ENCODE measurements at regions not wholly inside any gene's neighbourhood (a gene's known extent, or its start where the extent isn't known, plus 50 kb on each side); places are given as distances from the start of the nearest gene placed in this dataset.

DNA sequence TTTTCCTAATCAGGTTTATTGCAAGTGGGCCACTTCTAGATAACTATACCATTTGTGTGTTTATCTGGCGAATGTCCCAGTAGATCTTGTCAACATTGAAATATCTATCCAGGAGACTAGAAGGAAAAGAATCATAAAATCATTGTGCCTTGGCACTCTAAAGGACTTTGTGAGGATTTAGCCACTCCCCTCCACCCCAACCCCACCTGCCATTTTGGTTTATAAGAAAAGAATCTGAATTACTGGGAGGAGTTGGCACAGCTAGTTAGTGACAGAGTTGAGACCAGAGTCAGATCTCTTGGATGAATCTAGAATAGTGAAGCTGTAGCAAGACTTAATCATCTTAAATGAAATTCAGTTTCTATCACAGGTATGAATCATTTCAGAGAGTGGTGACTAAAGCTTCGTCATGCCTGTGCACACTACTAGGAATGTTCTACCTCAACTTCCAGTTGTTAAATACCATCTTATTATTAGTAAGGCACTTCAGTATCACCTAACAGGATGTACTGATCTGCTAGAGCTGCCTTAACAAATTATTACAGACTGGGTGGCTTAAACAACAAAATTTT lies 212.7 kb upstream of the SLC14A2 start:
- Mint-ChIP-seq H3K27ac (no peak overlapping the region), H3K27me3 (peaks cover 0 to 24% (median 6%) of the 10 kb centered on the region in 5 donors), H3K4me1 (no peaks in the 10 kb centered on the region), H3K36me3 (no peaks in the 10 kb centered on the region), H3K4me3 (no peak overlapping the region), H3K9me3 (peaks cover 0 to 7% (median 0%) of the 10 kb centered on the region in 9 donors)
- no peak for ATAC-seq
- POLR2A ChIA-PET: no interaction called here
- DNase-seq: no peak

GRCh38 chr18:45403341-45404049 lies 211.8 kb upstream of the SLC14A2 start:
- POLR2A ChIA-PET: no interaction called here
- DNase-seq: no peak
- ATAC-seq: no peak
- Mint-ChIP-seq H3K9me3 (peaks cover 0 to 7% (median 0%) of the 10 kb centered on the region in 9 donors), H3K4me1 (no peaks in the 10 kb centered on the region), H3K27me3 (peaks cover 0 to 20% (median 5%) of the 10 kb centered on the region in 5 donors), H3K27ac (no peak overlapping the region), H3K4me3 (no peak overlapping the region), H3K36me3 (no peaks in the 10 kb centered on the region)

DNA sequence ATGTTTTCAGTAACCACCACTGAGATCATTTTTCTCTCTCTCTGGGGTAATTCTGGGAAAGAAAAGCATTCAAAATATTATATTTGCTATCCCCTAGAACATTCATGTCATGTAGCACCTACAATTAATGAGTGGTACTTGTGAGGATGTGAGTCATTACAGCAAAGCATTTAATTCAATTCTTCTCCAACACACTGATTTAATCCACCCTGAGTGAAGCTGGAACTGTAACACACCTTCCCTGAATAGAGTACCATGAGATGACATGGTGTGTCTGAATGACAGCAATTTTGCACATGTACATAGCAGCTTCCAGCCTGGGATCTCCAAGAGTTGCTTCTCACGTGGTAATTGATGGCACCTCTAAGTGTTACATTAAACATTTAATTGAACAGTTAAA lies 207.1 kb upstream of the SLC14A2 start:
- Mint-ChIP-seq H3K27ac (no peak overlapping the region), H3K4me1 (no peaks in the 10 kb centered on the region), H3K9me3 (peaks cover 0 to 7% (median 0%) of the 10 kb centered on the region in 9 donors), H3K27me3 (peaks cover 1 to 13% (median 5%) of the 10 kb centered on the region in 5 donors), H3K36me3 (no peaks in the 10 kb centered on the region), H3K4me3 (no peak overlapping the region)
- POLR2A ChIA-PET: no interaction called here
- DNase-seq (no peak), ATAC-seq (no peak)

- Mint-ChIP-seq H3K4me1 (no peaks in the 10 kb centered on the region), H3K36me3 (no peaks in the 10 kb centered on the region), H3K9me3 (peaks cover 0 to 7% (median 0%) of the 10 kb centered on the region in 9 donors), H3K27ac (no peak overlapping the region), H3K4me3 (no peak overlapping the region), H3K27me3 (peaks cover 1 to 13% (median 2%) of the 10 kb centered on the region in 5 donors)
- ATAC-seq: no peak
- DNase-seq: no peak
- POLR2A ChIA-PET: no interaction called here
Measured at GRCh38 chr18:45409971-45410370, 205.3 kb upstream of the SLC14A2 start.

GRCh38 chr18:45412577-45412976 lies 202.7 kb upstream of the SLC14A2 start:
- Mint-ChIP-seq H3K36me3 (no peaks in the 10 kb centered on the region), H3K27ac (no peak overlapping the region), H3K4me1 (no peaks in the 10 kb centered on the region), H3K9me3 (no peaks in the 10 kb centered on the region), H3K4me3 (no peak overlapping the region), H3K27me3 (peaks cover 0 to 11% (median 2%) of the 10 kb centered on the region in 5 donors)
- no peak for DNase-seq
- POLR2A ChIA-PET: no interaction called here
- ATAC-seq: no peak

GRCh38 chr18:45413180-45413836 lies 202.0 kb upstream of the SLC14A2 start:
- ATAC-seq (no peak), DNase-seq (no peak)
- H3K27ac Mint-ChIP-seq: no peak overlapping the region
- H3K27me3 Mint-ChIP-seq: peaks cover 0 to 11% (median 2%) of the 10 kb centered on the region in 5 donors
- H3K4me1 Mint-ChIP-seq: no peaks in the 10 kb centered on the region
- POLR2A ChIA-PET: no interaction called here
- H3K9me3 Mint-ChIP-seq: no peaks in the 10 kb centered on the region
- H3K36me3 Mint-ChIP-seq: no peaks in the 10 kb centered on the region
- no peak overlapping the region for H3K4me3 Mint-ChIP-seq

DNA sequence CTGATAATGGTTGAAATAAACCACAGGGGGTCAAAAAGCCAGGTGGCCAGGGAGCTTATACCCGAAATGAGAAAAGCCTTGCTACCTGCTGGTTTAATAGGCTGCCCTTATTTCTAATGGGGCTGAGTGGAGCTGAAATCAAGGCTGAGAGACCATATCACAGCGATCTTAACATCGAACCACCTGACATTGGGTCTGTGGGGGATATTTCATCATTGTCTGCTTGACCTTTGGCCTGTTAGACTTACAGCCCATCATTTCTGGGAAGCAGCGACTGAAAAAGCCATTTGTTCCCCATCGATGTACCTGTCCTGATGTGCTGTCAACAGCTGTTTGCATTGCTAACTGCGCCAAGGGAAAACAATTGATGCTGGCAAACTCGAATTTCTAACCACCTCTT lies 199.7 kb upstream of the SLC14A2 start:
- H3K36me3 Mint-ChIP-seq: no peaks in the 10 kb centered on the region
- ATAC-seq (no peak), DNase-seq (no peak)
- peaks cover 0 to 2% (median 0%) of the 10 kb centered on the region in 9 donors for H3K9me3 Mint-ChIP-seq
- H3K4me3 Mint-ChIP-seq: no peak overlapping the region
- H3K4me1 Mint-ChIP-seq: no peaks in the 10 kb centered on the region
- H3K27me3 Mint-ChIP-seq: peaks cover 0 to 9% (median 0%) of the 10 kb centered on the region in 5 donors
- H3K27ac Mint-ChIP-seq: no peak overlapping the region
- POLR2A ChIA-PET: no interaction called here

DNA sequence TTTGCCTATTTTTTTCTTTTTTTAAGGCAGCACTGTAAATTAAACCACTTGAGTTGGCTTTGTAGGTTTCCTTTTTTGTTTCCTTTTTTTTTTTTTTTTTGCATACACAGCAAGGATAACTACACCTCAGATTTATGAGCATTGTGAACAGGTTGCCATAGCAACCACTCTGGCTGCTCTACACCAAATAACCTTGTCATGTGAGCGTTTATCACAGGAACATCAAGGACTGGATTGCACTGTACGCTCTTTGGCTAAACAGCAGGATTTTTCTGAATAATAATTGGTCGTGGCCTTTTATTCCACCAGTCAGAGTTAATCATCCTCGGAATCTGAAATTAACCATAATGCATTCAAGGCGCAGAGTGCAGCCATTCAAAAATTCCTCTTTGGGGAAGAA lies 199.1 kb upstream of the SLC14A2 start:
- DNase-seq: no peak
- Mint-ChIP-seq H3K9me3 (peaks cover 0 to 2% (median 0%) of the 10 kb centered on the region in 9 donors), H3K36me3 (no peaks in the 10 kb centered on the region), H3K4me1 (no peaks in the 10 kb centered on the region), H3K27me3 (peaks cover 0 to 9% (median 0%) of the 10 kb centered on the region in 5 donors), H3K27ac (no peak overlapping the region), H3K4me3 (no peak overlapping the region)
- POLR2A ChIA-PET: no interaction called here
- no peak for ATAC-seq

DNA sequence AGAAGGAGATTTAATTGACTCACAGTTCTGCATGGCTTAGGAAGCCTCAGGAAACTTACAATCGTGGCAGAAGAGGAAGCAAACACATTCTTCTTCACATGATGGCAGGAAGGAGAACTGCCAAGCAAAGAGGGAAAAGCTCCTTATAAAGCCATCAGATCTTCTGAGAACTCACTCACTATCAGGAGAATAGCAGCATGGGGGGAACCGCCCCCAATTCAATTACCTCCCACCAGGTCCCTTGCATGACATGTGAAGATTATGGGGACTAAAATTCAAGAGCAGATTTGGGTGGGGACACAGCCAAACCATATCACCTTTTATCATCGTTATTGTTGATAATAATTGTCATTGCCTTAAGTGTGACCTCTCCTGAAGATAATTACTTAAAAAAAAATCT lies 197.9 kb upstream of the SLC14A2 start:
- Mint-ChIP-seq H3K27ac (no peak overlapping the region), H3K9me3 (peaks cover 0 to 2% (median 0%) of the 10 kb centered on the region in 9 donors), H3K36me3 (no peaks in the 10 kb centered on the region), H3K4me3 (no peak overlapping the region), H3K4me1 (no peaks in the 10 kb centered on the region), H3K27me3 (peaks cover 0 to 9% (median 0%) of the 10 kb centered on the region in 5 donors)
- POLR2A ChIA-PET: no interaction called here
- DNase-seq (no peak), ATAC-seq (no peak)

DNA sequence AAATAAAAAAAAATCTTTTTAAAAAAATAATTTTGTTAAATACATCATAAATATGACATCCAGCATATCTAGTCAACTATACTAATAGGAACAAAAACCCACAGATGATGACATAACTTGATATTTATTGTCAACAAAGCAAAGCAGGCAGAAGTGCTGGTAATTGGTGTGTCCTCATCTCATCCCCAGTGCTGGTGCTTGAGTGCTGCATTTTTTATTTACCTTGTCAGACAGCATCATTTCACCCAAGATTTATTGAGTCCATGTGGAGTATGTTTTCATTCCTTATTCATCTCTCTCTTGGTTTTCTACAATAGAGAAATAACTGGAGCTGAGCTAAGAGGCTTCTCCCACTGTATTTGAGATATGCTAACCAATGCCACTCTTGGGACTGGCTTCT lies 191.6 kb upstream of the SLC14A2 start:
- POLR2A ChIA-PET: no interaction called here
- Mint-ChIP-seq H3K36me3 (no peaks in the 10 kb centered on the region), H3K9me3 (peaks cover 0 to 2% (median 0%) of the 10 kb centered on the region in 9 donors), H3K27me3 (peaks cover 0 to 16% (median 3%) of the 10 kb centered on the region in 5 donors), H3K4me1 (no peaks in the 10 kb centered on the region), H3K27ac (no peak overlapping the region), H3K4me3 (no peak overlapping the region)
- no peak for DNase-seq
- ATAC-seq: no peak

- no peak for DNase-seq
- POLR2A ChIA-PET: no interaction called here
- H3K4me1 Mint-ChIP-seq: no peaks in the 10 kb centered on the region
- no peak for ATAC-seq
- no peaks in the 10 kb centered on the region for H3K36me3 Mint-ChIP-seq
- H3K27ac Mint-ChIP-seq: no peak overlapping the region
- H3K9me3 Mint-ChIP-seq: peaks cover 0 to 2% (median 0%) of the 10 kb centered on the region in 9 donors
- peaks cover 0 to 20% (median 4%) of the 10 kb centered on the region in 5 donors for H3K27me3 Mint-ChIP-seq
- H3K4me3 Mint-ChIP-seq: no peak overlapping the region
Measured at GRCh38 chr18:45430041-45430440, 185.2 kb upstream of the SLC14A2 start.

DNA sequence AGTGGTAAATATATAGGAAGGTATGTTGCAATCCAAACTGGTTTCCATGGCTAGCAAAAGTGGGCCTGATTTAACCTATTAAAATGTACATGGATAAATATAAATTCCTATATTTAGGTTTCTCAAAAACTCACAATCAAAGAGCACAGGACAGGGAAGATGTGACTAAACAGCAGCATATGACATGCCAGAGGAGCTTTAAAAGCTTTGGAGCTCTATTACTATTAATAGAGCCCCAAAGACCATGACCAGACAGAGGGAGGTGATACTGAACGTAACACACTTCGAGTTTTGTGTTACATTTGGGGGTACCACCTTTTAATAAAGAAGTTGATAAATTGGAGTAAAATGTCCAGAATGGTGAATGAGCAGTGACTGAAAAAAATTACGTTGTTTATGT lies 179.5 kb upstream of the SLC14A2 start:
- Mint-ChIP-seq H3K9me3 (peaks cover 0 to 2% (median 0%) of the 10 kb centered on the region in 9 donors), H3K4me3 (no peak overlapping the region), H3K36me3 (no peaks in the 10 kb centered on the region), H3K4me1 (no peaks in the 10 kb centered on the region), H3K27me3 (peaks cover 0 to 5% (median 0%) of the 10 kb centered on the region in 5 donors), H3K27ac (no peak overlapping the region)
- ATAC-seq: no peak
- POLR2A ChIA-PET: no interaction called here
- DNase-seq: no peak

DNA sequence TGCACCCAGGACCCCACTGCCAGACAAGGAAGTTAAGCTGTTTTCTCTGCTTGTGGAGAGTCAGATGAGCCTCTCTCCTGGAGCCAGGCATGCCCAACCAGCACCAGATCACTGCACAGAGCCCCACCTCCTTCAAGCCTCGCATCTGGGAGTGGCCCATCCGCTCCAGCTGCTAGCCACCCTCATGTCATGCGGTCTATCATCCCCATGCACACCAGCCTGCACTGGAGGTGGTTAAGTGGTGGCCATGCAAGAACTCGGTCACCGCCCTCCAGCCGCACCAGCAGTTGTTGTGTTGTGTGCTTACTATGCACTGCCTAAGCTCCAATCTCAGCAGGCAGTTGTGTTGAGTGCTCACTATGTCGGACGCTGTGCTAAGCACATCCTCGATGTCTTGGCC lies 177.9 kb upstream of the SLC14A2 start:
- H3K36me3 Mint-ChIP-seq: no peaks in the 10 kb centered on the region
- no peak for DNase-seq
- H3K27me3 Mint-ChIP-seq: peaks cover 0 to 11% (median 0%) of the 10 kb centered on the region in 5 donors
- no peak for ATAC-seq
- H3K4me1 Mint-ChIP-seq: no peaks in the 10 kb centered on the region
- peaks cover 0 to 2% (median 0%) of the 10 kb centered on the region in 9 donors for H3K9me3 Mint-ChIP-seq
- POLR2A ChIA-PET: no interaction called here
- no peak overlapping the region for H3K27ac Mint-ChIP-seq
- no peak overlapping the region for H3K4me3 Mint-ChIP-seq

All from naive thymus-derived CD8-positive, alpha-beta T cell (primary cell).